ENCODE measurements at regions not wholly inside any gene's neighbourhood (a gene's known extent, or its start where the extent isn't known, plus 50 kb on each side); places are given as distances from the start of the nearest gene placed in this dataset.
"Not testable (repeated sequence)": the region's sequence is repeated elsewhere in the genome, so short reads cannot be mapped to it uniquely, and the experiment has no call there.

DNA sequence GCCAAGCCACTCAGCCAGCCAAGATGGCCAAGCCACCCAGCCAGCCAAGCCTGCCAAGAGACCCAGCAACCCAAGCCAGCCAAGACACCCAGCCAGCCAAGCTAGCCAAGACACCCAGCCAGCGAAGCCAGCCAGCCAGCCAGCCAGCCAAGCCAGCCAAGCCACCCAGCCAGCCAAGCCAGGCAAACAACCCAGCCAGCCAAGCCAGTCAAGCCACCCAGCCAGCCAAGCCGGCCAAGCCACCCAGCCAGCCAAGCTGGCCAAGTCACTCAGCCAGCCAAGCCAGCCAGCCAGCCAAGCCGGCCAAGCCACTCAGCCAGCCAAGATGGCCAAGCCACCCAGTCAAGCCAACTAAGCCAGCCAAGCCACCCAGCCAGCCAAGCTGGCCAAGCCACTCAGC lies 337.5 kb upstream of the PLGLB2 start:
- not testable (repeated sequence) for TF ChIP-seq CTCF (IDR thresholded peaks at IDR 0.05; ENCODE audit: extremely low read depth in 1 of 2, insufficient read depth in 1 of 2, low read depth in 1 of 2, low read length in 2 of 2); EZH2 (IDR thresholded peaks at IDR 0.05; ENCODE audit: borderline replicate concordance, low read depth, low read length, severe bottlenecking); POLR2A (IDR thresholded peaks at IDR 0.05; ENCODE audit: low read depth, low read length); FOS (IDR thresholded peaks at IDR 0.05; ENCODE audit: borderline replicate concordance, insufficient read depth, low read length)
